ENCODE measurements at regions not wholly inside any gene's neighbourhood (a gene's known extent, or its start where the extent isn't known, plus 50 kb on each side); places are given as distances from the start of the nearest gene placed in this dataset.

DNA sequence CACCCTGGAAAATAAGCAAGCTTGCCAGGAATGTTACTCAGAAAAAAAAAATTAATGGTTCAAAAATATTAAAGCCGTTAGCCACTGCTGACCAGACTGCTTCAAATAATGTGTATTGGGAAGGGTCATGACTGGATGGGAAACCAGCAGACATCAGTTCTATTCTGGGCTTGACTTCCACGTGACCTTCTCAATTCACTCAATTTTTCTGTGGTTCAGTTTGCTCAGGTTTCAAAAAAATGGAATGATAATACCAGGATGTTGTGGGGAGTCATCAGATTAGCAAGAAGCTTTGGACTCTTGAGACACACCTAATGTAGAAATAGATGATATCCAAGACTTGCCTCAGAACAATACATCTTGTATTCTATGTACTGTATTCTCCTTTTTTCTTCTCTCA lies 541.9 kb upstream of the BOD1L1 start:
- TF ChIP-seq GATA3 (IDR thresholded peaks at IDR 0.05; ENCODE audit: low read depth, low read length): no peak
- no peak for TF ChIP-seq GATA2 (IDR thresholded peaks at IDR 0.05; ENCODE audit: low read depth, low read length)

Measured in SH-SY5Y (cell line).